22Rv1 (cell line): ENCODE measurements at regions not wholly inside any gene's neighbourhood (a gene's known extent, or its start where the extent isn't known, plus 50 kb on each side); places are given as distances from the start of the nearest gene placed in this dataset.

ENCODE experiments used
- H3K27ac ChIP-seq: fragments of 450-650 bp; 2 replicates; pipeline ENCODE4 v1.5.1; 2017
- ZFX ChIP-seq: fragments of 450-650 bp; IDR thresholded peaks from 2 replicates; pipeline ENCODE4 v1.6.1; 2017; ENCODE audit warnings: antibody characterized with exemption, borderline replicate concordance
- TF ChIP-seq, protein P1 (sequence below): fragments of 450-650 bp; IDR thresholded peaks from 2 replicates; pipeline ENCODE4 v1.5.1; 2017; ENCODE audit warnings: mild to moderate bottlenecking

DNA sequence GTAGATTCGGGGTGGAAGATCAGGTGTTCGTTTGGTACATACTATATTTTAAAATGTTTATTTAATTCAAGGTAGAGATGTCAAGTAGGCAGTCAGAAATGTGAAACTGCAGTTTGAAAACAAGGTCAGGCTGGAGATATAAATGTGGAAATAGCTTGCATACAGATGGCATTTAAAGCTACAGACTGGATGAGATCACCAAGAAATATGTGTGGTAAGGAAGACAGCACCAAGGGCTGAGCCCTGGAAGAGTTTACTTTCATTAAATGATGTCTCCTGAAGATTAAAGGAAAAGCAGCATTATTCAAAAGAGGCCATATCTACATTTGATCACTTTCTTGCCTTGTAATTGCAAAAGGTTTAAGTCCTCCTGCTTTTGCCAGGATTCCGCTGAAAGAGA, 271.3 kb downstream of the PTBP2 start:
- TF ChIP-seq, protein P1, sequence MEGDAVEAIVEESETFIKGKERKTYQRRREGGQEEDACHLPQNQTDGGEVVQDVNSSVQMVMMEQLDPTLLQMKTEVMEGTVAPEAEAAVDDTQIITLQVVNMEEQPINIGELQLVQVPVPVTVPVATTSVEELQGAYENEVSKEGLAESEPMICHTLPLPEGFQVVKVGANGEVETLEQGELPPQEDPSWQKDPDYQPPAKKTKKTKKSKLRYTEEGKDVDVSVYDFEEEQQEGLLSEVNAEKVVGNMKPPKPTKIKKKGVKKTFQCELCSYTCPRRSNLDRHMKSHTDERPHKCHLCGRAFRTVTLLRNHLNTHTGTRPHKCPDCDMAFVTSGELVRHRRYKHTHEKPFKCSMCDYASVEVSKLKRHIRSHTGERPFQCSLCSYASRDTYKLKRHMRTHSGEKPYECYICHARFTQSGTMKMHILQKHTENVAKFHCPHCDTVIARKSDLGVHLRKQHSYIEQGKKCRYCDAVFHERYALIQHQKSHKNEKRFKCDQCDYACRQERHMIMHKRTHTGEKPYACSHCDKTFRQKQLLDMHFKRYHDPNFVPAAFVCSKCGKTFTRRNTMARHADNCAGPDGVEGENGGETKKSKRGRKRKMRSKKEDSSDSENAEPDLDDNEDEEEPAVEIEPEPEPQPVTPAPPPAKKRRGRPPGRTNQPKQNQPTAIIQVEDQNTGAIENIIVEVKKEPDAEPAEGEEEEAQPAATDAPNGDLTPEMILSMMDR, result no peak
- TF ChIP-seq ZFX, result no peak

DNA sequence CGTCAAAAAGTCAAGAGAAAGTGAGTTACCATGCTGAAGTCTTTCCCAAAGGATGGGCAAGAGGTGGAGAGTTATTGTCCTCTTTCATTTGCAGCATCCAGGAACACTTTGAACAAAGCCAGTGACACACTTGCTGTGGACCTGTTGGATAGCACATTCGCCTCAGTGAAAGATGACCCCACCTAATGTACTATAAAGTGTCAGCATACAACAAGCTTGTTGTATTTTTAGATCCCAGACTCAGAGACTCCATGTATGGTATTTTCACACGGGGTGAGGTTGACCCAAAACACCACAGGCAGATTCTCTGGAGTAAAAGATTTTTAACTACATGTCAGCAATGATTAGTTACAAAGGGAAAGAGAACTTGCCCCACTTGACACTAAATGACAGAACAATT, 273.8 kb downstream of the PTBP2 start:
- TF ChIP-seq, protein P1, result no peak
- no peak for TF ChIP-seq ZFX
- H3K27ac ChIP-seq, result no peak overlapping the region

More for the DNA sequence above, 271.3 kb downstream of the PTBP2 start:
- H3K27ac ChIP-seq, result no peak overlapping the region

DNA sequence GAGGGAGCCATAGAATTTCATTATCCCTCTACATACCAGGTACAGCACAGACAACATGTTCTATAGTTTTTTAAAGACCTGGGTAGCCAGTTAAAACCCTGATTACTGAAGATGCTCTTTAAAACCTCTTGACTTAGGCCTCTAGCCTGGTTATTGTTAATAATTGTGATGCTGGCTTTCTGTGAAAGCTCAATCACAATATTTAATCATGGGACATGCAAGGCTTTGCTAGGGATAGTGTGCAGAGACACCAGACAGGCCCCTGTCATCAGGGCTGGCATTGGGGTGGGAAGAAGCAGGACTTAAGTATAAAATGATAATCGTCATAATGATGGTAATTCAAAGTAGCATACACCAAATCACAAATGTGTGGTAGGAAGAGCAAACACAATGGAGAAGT, 274.4 kb downstream of the PTBP2 start:
- no peak for TF ChIP-seq ZFX
- TF ChIP-seq, protein P1, result no peak
- H3K27ac ChIP-seq, result no peak overlapping the region

DNA sequence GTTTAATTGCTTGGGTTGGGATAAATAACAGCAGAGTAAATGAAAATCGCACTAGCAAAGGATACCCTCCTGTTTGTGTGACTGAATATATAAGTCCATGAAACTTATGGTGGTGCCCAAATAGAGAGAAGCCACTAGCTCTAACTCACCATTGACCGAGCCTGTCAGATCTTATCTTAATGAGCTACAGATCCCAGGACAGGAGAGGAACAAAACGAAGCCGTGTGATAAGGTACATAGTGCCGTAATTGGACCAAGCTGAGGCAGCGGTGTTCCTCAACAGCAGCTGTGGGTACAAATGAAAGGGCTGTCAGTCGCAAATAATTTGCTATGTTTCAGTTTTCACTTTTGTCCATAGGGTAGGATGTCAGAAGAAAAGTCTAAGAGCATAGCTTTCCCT, 276.1 kb downstream of the PTBP2 start:
- H3K27ac ChIP-seq, result no peak overlapping the region
- TF ChIP-seq, protein P1, result no peak
- TF ChIP-seq ZFX, result no peak

DNA sequence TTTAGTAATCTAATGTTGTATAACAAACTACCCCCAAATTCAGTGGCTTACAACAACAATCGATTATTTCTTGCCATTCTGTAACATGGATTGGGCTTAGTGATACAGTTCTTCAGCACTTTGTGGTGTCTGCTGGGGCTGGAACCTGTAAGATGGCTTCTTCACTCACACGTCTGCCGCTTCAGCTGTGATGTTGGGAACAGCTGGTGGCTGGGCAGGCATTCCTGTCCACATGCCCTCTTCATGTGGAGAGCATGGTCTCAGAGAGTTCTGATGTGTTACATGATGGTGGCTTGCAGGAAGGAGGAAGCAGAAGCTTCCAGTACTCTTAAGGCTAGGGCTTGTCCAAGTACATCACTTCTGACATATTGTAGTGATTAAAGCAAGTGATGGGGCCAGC, 276.9 kb downstream of the PTBP2 start:
- no peak overlapping the region for H3K27ac ChIP-seq
- no peak for TF ChIP-seq ZFX
- TF ChIP-seq, protein P1, result no peak

DNA sequence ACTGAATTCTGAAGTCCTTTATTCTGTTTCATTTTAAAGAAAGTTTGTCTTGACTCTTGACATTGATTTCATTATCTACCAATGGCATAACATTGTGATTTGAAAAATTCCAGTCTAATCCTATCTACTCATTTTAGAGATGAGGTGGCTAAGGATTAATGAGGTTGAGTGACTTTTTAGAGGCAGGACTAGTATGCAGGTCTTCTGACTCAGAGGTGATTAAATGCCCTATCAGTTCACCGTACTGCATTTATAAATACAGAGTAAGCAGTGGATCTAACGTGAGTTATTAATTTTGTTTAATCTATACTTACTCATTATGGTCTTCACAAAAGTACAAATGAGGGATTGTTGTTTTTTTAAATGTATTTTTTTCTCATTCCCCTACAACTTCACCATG, 277.6 kb downstream of the PTBP2 start:
- H3K27ac ChIP-seq, result no peak overlapping the region
- TF ChIP-seq, protein P1, result no peak
- TF ChIP-seq ZFX, result no peak

DNA sequence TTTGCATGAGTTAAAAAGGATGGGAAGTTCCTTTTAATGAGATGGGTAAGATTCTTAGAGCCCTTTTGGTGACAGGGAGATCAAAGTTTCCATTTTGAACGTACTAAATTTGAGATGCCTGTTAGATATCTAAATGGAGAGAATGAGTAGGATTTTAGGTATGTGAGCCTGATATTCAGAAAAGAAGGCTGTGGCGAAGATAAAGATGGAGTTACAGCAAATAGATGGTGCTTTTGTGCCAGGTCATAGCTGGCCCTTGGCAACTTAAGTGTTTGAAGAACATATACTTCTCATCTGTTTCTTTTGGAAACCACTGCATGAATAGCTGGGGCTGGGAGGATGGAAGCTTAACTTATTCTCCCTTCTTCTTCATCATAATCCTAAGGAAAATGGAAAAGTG, 282.5 kb downstream of the PTBP2 start:
- H3K27ac ChIP-seq, result no peak overlapping the region
- TF ChIP-seq, protein P1, result no peak
- no peak for TF ChIP-seq ZFX
